ENCODE measurements at regions not wholly inside any gene's neighbourhood (a gene's known extent, or its start where the extent isn't known, plus 50 kb on each side); places are given as distances from the start of the nearest gene placed in this dataset.

DNA sequence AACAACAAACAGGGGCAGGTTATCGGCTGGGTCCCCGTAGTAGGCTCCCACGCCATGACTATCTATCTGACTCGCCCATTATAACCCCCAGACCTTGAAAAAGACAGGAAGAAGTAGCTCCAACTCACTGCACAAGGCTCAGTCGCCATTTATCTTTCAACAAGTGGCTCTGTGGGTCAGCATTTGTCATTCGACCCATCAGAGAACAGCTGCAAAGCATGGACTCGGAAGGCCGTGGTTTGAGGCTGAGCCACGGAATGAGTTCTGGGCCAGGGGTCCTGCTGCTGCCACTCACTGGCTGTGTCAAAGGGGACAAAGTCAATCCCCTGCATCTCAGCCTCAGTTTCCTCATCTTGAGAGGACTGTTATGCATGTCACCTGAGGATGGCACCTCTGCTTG is 131.0 kb downstream of the DMRTA2 start:
- Histone ChIP-seq H3K4me1 (ENCODE audit: control insufficient read depth, insufficient read depth, low read length) (no peaks in the 10 kb centered on the region), H3K4me3 (ENCODE audit: low read length) (no peak overlapping the region), H3K27me3 (ENCODE audit: control insufficient read depth, insufficient read depth, low read length) (no peaks in the 10 kb centered on the region), H3K9ac (ENCODE audit: low read depth, low read length) (no peak overlapping the region), H3K4me2 (ENCODE audit: low read length) (no peak overlapping the region), H3K9me3 (replicated peaks; ENCODE audit: low read length) (no peaks in the 10 kb centered on the region), H3K36me3 (ENCODE audit: insufficient read depth, low read length) (no peaks in the 10 kb centered on the region)

DNA sequence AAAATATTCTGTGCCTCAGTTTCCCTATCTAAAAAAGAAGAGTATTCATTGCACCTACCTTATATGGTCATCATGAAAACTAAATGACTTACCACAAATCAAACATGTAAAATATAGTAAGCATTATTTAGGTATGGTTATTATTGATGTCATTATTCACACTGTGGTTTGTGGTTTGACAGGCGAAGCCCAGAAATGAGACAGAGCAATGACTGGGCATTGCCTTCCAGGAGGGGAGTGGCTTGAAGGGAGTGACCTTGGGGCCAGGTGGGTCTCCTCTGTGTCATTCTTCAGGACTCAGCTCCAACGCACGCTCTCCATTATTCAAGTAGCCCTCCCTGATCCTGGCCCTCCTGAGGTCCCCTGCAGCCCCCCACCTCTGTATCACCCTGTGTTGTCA is 133.7 kb downstream of the DMRTA2 start:
- Histone ChIP-seq H3K4me3 (ENCODE audit: low read length) (no peak overlapping the region), H3K9me3 (replicated peaks; ENCODE audit: low read length) (no peaks in the 10 kb centered on the region), H3K9ac (ENCODE audit: low read depth, low read length) (no peak overlapping the region), H3K36me3 (ENCODE audit: insufficient read depth, low read length) (no peaks in the 10 kb centered on the region), H3K4me1 (ENCODE audit: control insufficient read depth, insufficient read depth, low read length) (no peaks in the 10 kb centered on the region), H3K4me2 (ENCODE audit: low read length) (no peak overlapping the region), H3K27me3 (ENCODE audit: control insufficient read depth, insufficient read depth, low read length) (no peaks in the 10 kb centered on the region)

DNA sequence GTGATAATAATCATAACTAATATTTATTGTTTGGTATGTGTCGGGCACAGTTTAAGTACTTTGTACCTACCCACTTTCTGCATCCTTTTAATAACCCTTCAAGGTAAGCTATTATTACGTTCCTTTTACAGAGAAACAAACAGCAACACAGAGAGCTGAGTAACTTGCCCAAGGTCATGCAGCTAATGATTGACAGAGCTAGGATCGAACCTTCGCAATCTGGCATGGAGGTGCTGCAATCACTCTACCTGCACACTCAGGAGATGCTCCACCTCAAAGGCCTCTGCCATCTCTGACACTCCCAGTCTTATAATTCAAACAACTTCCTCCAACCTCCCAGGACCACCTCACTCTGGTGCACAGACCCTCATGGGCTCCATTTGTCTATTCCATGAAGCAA is 137.2 kb downstream of the DMRTA2 start:
- H3K4me3 ChIP-seq (ENCODE audit: low read length), result no peak overlapping the region
- H3K36me3 ChIP-seq (ENCODE audit: insufficient read depth, low read length), result no peaks in the 10 kb centered on the region
- H3K4me2 ChIP-seq (ENCODE audit: low read length), result no peak overlapping the region
- H3K4me1 ChIP-seq (ENCODE audit: control insufficient read depth, insufficient read depth, low read length), result no peaks in the 10 kb centered on the region
- no peaks in the 10 kb centered on the region for H3K9me3 ChIP-seq (replicated peaks; ENCODE audit: low read length)
- no peaks in the 10 kb centered on the region for H3K27me3 ChIP-seq (ENCODE audit: control insufficient read depth, insufficient read depth, low read length)
- H3K9ac ChIP-seq (ENCODE audit: low read depth, low read length), result no peak overlapping the region

DNA sequence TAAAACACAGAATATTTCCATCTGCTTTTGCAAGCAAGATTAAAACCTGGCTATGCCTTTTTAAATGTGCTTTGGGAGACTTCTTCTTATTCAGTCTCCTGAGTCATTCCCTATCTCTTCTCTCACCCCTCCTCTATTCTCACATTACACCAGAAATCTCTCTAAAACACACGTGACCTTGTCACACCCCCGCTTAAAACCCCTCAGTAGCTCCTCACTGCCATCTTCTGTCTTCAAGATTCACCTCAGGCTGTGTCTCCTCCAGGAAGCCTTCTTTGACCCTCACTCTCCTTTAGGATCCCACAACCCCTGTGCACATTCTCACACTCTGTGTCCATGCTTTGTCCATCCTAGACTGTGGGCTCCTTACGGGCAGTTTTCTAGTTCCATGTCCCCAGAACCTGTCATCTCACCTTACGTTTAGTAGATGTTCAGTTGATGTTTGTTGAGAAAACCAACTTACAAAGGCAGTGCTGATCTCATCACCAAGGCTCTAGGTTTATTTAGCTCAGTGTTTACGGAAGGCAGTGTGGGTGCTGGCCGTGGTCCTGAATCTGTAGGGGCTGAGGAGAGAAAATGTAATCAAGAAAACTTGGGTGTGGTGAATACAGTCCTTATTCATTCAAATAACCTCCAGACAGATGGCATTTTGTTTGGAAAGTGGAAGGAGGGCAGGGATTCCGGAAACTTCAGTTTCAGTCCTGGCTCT is 143.5 kb downstream of the DMRTA2 start:
- H3K9me3 ChIP-seq (replicated peaks; ENCODE audit: low read length), result peaks cover 4% of the 10 kb centered on the region
- no peaks in the 10 kb centered on the region for H3K4me1 ChIP-seq (ENCODE audit: control insufficient read depth, insufficient read depth, low read length)
- no peak overlapping the region for H3K4me2 ChIP-seq (ENCODE audit: low read length)
- no peaks in the 10 kb centered on the region for H3K27me3 ChIP-seq (ENCODE audit: control insufficient read depth, insufficient read depth, low read length)
- no peak overlapping the region for H3K4me3 ChIP-seq (ENCODE audit: low read length)
- H3K36me3 ChIP-seq (ENCODE audit: insufficient read depth, low read length), result no peaks in the 10 kb centered on the region
- no peak overlapping the region for H3K9ac ChIP-seq (ENCODE audit: low read depth, low read length)

DNA sequence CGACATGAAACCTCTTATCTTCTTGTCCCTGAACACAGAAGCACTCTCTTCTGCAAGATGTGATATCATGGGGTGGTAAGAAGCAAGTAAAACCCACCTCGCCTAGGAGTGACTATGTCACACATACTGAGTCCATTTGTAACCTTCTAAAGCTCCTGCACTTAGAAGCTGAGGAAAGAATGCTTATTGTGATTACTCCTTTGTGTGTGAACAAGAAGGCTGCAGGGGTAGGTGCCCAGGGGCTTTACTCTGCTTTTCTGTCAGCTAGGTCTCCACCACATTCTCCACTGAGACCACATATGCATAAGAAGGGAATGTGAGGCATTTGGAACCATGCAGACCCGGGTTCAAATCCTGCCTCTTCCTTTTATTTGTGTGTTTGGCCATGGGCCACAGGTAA is 144.3 kb downstream of the DMRTA2 start:
- Histone ChIP-seq H3K4me1 (ENCODE audit: control insufficient read depth, insufficient read depth, low read length) (no peaks in the 10 kb centered on the region), H3K9me3 (replicated peaks; ENCODE audit: low read length) (peaks cover 4% of the 10 kb centered on the region), H3K9ac (ENCODE audit: low read depth, low read length) (no peak overlapping the region), H3K36me3 (ENCODE audit: insufficient read depth, low read length) (no peaks in the 10 kb centered on the region), H3K4me3 (ENCODE audit: low read length) (no peak overlapping the region), H3K27me3 (ENCODE audit: control insufficient read depth, insufficient read depth, low read length) (no peaks in the 10 kb centered on the region), H3K4me2 (ENCODE audit: low read length) (no peak overlapping the region)

DNA sequence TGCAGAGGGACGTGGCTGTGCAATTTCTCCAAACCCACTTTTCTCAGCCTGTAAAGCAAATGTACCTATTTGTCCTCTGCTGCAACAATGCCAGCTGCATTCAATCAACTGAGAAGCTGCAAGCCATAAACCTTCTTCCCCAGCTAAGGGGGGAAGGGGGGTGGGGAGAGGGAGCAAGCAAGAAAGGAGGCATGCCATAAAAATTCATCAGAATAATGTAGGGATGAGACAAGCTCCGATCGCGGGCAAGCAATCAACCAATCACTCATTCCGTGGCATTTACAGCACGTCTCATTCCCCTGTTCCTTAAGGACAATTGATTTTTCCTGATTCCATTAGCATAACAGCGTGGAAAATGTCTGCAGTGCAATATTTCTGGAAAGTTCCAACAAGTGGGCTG is 144.8 kb downstream of the DMRTA2 start:
- no peaks in the 10 kb centered on the region for H3K27me3 ChIP-seq (ENCODE audit: control insufficient read depth, insufficient read depth, low read length)
- no peaks in the 10 kb centered on the region for H3K4me1 ChIP-seq (ENCODE audit: control insufficient read depth, insufficient read depth, low read length)
- no peak overlapping the region for H3K4me2 ChIP-seq (ENCODE audit: low read length)
- no peak overlapping the region for H3K9ac ChIP-seq (ENCODE audit: low read depth, low read length)
- no peaks in the 10 kb centered on the region for H3K36me3 ChIP-seq (ENCODE audit: insufficient read depth, low read length)
- H3K4me3 ChIP-seq (ENCODE audit: low read length), result no peak overlapping the region
- H3K9me3 ChIP-seq (replicated peaks; ENCODE audit: low read length), result peaks cover 4% of the 10 kb centered on the region

DNA sequence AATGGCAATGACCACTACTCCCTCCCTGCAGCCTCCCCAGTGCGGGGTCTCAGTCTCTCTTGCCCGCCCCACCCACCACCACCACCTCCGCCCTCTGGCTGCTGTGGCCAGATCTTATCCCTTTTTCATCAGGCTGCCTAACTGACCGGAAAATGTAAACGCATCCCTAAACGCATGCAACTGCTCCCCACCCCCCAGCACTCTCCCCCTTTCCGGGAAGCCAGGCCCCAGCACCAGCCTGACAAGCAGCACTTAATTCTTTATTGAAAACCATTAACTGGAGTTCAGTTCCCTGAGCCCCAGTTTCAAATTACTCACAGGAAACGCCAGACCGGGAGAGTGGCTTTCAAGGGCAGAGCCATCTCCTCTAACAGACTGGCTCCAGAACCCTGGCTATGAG is 147.7 kb downstream of the DMRTA2 start:
- Histone ChIP-seq H3K9ac (ENCODE audit: low read depth, low read length) (no peak overlapping the region), H3K9me3 (replicated peaks; ENCODE audit: low read length) (peaks cover 4% of the 10 kb centered on the region), H3K4me2 (ENCODE audit: low read length) (no peak overlapping the region), H3K4me3 (ENCODE audit: low read length) (no peak overlapping the region), H3K36me3 (ENCODE audit: insufficient read depth, low read length) (no peaks in the 10 kb centered on the region), H3K4me1 (ENCODE audit: control insufficient read depth, insufficient read depth, low read length) (no peaks in the 10 kb centered on the region), H3K27me3 (ENCODE audit: control insufficient read depth, insufficient read depth, low read length) (no peaks in the 10 kb centered on the region)

DNA sequence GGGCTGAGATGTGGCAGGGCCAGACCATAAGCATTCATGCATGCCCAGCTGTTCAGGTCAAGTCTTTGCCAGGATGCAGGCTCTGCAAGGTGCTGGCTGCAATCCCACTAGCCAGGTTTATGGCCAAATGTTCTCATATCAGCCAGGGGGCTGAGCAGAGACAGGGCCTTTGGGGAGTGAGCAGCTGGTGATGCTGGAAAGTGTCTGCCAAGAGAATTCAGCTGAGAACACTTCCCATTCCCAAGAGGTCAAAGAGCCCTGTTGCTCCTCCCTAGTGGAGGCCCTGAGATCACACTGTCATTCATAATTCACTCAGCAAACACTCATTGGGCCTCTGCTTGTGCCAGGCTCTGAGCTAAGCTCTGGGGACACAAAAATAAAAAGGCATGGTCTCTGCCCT is 150.3 kb downstream of the DMRTA2 start:
- H3K9ac ChIP-seq (ENCODE audit: low read depth, low read length), result no peak overlapping the region
- no peaks in the 10 kb centered on the region for H3K27me3 ChIP-seq (ENCODE audit: control insufficient read depth, insufficient read depth, low read length)
- no peak overlapping the region for H3K4me3 ChIP-seq (ENCODE audit: low read length)
- H3K36me3 ChIP-seq (ENCODE audit: insufficient read depth, low read length), result no peaks in the 10 kb centered on the region
- H3K4me2 ChIP-seq (ENCODE audit: low read length), result no peak overlapping the region
- H3K9me3 ChIP-seq (replicated peaks; ENCODE audit: low read length), result no peaks in the 10 kb centered on the region
- H3K4me1 ChIP-seq (ENCODE audit: control insufficient read depth, insufficient read depth, low read length), result no peaks in the 10 kb centered on the region

DNA sequence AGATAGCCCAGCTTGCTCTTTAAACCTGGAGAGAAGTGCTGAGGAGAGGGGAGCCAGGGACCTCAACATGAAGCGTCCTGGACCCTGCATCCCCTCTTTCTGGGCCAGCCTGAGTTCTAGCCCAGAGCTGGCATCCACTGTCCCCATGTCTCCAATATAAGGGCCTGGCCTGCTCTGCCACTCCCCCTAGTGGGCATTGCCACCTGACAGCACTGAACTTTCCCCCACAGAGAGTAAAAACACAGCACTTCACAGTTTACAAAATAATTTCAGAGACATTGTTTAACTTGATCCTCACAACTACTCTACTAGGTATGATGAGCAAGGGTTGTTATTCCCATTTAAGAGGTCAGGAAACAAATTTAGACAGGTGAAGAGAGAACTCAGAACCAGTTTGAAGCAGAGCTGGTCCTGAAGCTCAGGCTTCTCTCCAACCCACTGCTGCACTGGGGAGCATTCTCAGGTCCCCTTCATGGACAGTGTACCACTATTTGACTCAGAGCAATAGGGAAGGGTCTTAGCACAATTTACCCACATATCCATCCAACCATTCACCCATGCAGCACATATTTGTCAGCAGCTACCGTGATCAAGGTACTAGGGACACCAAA is 151.2 kb downstream of the DMRTA2 start:
- Histone ChIP-seq H3K9ac (ENCODE audit: low read depth, low read length) (no peak overlapping the region), H3K9me3 (replicated peaks; ENCODE audit: low read length) (no peaks in the 10 kb centered on the region), H3K36me3 (ENCODE audit: insufficient read depth, low read length) (no peaks in the 10 kb centered on the region), H3K4me2 (ENCODE audit: low read length) (no peak overlapping the region), H3K4me3 (ENCODE audit: low read length) (no peak overlapping the region), H3K27me3 (ENCODE audit: control insufficient read depth, insufficient read depth, low read length) (no peaks in the 10 kb centered on the region), H3K4me1 (ENCODE audit: control insufficient read depth, insufficient read depth, low read length) (no peaks in the 10 kb centered on the region)

DNA sequence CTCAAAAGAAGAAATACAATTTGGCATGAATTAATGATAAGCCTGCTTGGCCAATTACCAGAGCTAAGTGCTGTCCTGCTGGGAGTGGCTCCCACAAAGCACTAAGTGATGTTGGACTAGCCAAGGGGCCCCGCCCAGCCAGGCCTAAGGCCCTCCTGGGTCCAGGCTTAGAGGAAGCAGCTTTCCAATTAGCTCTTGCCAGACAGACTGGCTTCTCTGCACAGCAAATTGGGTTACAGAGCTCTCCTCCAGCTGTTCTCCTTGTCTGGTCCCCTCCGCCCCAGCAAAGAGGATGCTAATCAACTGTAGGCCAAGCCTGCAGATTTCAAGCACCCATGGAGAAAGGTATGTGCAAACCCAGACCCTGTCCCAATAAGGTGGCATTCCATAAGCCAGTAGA is 151.9 kb downstream of the DMRTA2 start:
- no peaks in the 10 kb centered on the region for H3K4me1 ChIP-seq (ENCODE audit: control insufficient read depth, insufficient read depth, low read length)
- H3K36me3 ChIP-seq (ENCODE audit: insufficient read depth, low read length), result no peaks in the 10 kb centered on the region
- H3K9ac ChIP-seq (ENCODE audit: low read depth, low read length), result no peak overlapping the region
- no peaks in the 10 kb centered on the region for H3K27me3 ChIP-seq (ENCODE audit: control insufficient read depth, insufficient read depth, low read length)
- no peak overlapping the region for H3K4me3 ChIP-seq (ENCODE audit: low read length)
- no peaks in the 10 kb centered on the region for H3K9me3 ChIP-seq (replicated peaks; ENCODE audit: low read length)
- H3K4me2 ChIP-seq (ENCODE audit: low read length), result no peak overlapping the region

DNA sequence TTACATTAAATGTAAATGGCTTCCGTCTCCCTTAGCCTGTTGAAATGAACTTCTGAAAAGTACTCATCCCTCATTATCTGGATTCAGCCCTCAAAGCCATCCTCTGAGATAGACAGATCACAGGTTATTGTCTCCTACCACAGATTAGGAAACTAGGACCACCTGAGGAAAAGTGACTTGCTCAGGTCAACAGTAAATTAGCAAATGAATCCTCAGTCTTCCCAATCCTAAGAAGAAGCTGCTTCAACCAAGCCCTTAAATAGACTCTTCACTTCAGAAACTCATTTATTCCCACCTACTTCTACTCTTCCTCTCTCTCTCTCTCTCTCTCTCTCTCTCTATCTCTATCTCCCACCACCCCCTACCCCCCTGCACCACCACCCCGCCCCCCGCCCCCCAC is 152.3 kb downstream of the DMRTA2 start:
- no peak overlapping the region for H3K4me3 ChIP-seq (ENCODE audit: low read length)
- H3K4me1 ChIP-seq (ENCODE audit: control insufficient read depth, insufficient read depth, low read length), result no peaks in the 10 kb centered on the region
- H3K4me2 ChIP-seq (ENCODE audit: low read length), result no peak overlapping the region
- H3K9ac ChIP-seq (ENCODE audit: low read depth, low read length), result no peak overlapping the region
- H3K27me3 ChIP-seq (ENCODE audit: control insufficient read depth, insufficient read depth, low read length), result no peaks in the 10 kb centered on the region
- no peaks in the 10 kb centered on the region for H3K9me3 ChIP-seq (replicated peaks; ENCODE audit: low read length)
- no peaks in the 10 kb centered on the region for H3K36me3 ChIP-seq (ENCODE audit: insufficient read depth, low read length)

DNA sequence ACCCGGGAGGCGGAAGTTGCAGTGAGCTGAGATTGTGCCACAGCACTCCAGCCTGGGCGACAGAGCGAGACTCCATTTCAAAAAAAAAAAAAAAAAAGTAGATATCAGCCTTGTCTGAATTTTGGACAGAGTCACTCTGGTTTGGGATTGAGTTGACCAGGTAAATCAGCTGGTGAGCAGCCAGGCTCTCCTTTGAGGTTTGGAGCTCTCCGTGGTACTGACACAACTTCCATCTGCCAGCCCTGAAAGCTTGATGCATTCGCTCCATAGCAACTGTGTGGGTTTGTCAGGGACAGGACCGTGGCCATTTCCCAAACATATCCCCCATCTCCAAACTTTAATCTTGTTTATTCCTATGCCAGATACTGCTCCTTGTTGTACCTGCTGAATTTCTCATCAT is 155.2 kb downstream of the DMRTA2 start:
- H3K9ac ChIP-seq (ENCODE audit: low read depth, low read length), result no peak overlapping the region
- no peaks in the 10 kb centered on the region for H3K27me3 ChIP-seq (ENCODE audit: control insufficient read depth, insufficient read depth, low read length)
- H3K4me1 ChIP-seq (ENCODE audit: control insufficient read depth, insufficient read depth, low read length), result no peaks in the 10 kb centered on the region
- H3K4me2 ChIP-seq (ENCODE audit: low read length), result no peak overlapping the region
- H3K9me3 ChIP-seq (replicated peaks; ENCODE audit: low read length), result no peaks in the 10 kb centered on the region
- no peaks in the 10 kb centered on the region for H3K36me3 ChIP-seq (ENCODE audit: insufficient read depth, low read length)
- no peak overlapping the region for H3K4me3 ChIP-seq (ENCODE audit: low read length)

Data from skeletal muscle satellite cell (primary cell).